AG04449 (cell line): ENCODE measurements at regions not wholly inside any gene's neighbourhood (a gene's known extent, or its start where the extent isn't known, plus 50 kb on each side); places are given as distances from the start of the nearest gene placed in this dataset.

ENCODE experiments used
- CTCF ChIA-PET: fragments of 350-600 bp; formaldehyde crosslinking; extraction: SDS; loops from one replicate; lab custom pipeline; 2021; ENCODE audit warnings: antibody characterized with exemption; lab: Yijun Ruan, JAX
- POLR2A ChIA-PET: fragments of 400-600, 350-600 bp; formaldehyde crosslinking; extraction: SDS; loops from one replicate; lab custom pipeline; 2020; ENCODE audit warnings: antibody characterized with exemption, inconsistent platforms; lab: Yijun Ruan, JAX
- DNase-seq: peaks from one replicate; pipeline ENCODE4 v3.0.0-alpha.2; 2010; ENCODE audit warnings: low read depth, low spot score
- H3K4me3 ChIP-seq: 2 replicates; pipeline ENCODE4 v1.5.1; 2011; ENCODE audit warnings: low read depth, mild to moderate bottlenecking, control low read depth, low read length
- TF ChIP-seq, protein P1 (sequence below): IDR thresholded peaks from one replicate; pipeline ENCODE4 v1.5.1; 2011; ENCODE audit warnings: mild to moderate bottlenecking, moderate library complexity, low read length, control low read depth, inconsistent platforms; ENCODE audit not compliant: insufficient read depth; ENCODE audit errors: missing control alignments

GRCh38 chr17:5661491-5662125, 77.3 kb upstream of the NLRP1 start:
- no peak overlapping the region for H3K4me3 ChIP-seq
- POLR2A ChIA-PET = no interaction called here
- CTCF ChIA-PET = interaction anchor here (1.2 kb wide), 1 partner anchor 72 kb away, joined by 3 read pairs; no protein-coding TSS in a partner anchor
- TF ChIP-seq, protein P1, sequence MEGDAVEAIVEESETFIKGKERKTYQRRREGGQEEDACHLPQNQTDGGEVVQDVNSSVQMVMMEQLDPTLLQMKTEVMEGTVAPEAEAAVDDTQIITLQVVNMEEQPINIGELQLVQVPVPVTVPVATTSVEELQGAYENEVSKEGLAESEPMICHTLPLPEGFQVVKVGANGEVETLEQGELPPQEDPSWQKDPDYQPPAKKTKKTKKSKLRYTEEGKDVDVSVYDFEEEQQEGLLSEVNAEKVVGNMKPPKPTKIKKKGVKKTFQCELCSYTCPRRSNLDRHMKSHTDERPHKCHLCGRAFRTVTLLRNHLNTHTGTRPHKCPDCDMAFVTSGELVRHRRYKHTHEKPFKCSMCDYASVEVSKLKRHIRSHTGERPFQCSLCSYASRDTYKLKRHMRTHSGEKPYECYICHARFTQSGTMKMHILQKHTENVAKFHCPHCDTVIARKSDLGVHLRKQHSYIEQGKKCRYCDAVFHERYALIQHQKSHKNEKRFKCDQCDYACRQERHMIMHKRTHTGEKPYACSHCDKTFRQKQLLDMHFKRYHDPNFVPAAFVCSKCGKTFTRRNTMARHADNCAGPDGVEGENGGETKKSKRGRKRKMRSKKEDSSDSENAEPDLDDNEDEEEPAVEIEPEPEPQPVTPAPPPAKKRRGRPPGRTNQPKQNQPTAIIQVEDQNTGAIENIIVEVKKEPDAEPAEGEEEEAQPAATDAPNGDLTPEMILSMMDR = no peak
- no peak for DNase-seq

GRCh38 chr17:5662409-5663085, 78.2 kb upstream of the NLRP1 start:
- CTCF ChIA-PET = no interaction called here
- POLR2A ChIA-PET = no interaction called here
- TF ChIP-seq, protein P1 = no peak

DNA sequence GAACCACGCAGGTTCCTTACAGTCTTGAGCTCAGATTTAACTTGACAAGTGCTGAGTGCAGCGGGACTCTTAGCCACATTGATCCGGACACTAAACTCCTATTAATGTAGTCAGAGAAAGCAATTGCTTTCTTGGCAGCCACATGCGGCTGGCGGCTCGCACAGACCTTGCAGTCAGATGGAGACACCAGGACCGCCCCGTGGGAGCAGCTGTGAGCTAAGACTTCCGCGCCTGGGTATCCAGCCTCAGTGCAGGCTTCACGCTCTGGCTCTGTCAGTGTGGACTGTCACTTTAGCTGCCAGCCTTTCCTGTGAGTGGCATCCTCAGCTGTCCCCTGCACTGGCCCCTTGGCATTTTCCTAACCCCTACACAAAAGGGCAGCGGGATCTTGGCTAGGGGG, 80.9 kb upstream of the NLRP1 start:
- TF ChIP-seq, protein P1 = no peak
- ChIA-PET CTCF (no interaction called here), POLR2A (no interaction called here)
- DNase-seq = no peak
- no peak overlapping the region for H3K4me3 ChIP-seq

More at GRCh38 chr17:5662409-5663085, 78.2 kb upstream of the NLRP1 start:
- H3K4me3 ChIP-seq = no peak overlapping the region
- no peak for DNase-seq

GRCh38 chr17:5667871-5668270, 83.6 kb upstream of the NLRP1 start:
- TF ChIP-seq, protein P1 = no peak
- DNase-seq = no peak
- ChIA-PET POLR2A (no interaction called here), CTCF (no interaction called here)
- H3K4me3 ChIP-seq = no peak overlapping the region

- TF ChIP-seq, protein P1 = no peak
- CTCF ChIA-PET = no interaction called here
- H3K4me3 ChIP-seq = no peak overlapping the region
- no peak for DNase-seq
- POLR2A ChIA-PET = no interaction called here
Observed at GRCh38 chr17:5668557-5669138, 84.3 kb upstream of the NLRP1 start.

DNA sequence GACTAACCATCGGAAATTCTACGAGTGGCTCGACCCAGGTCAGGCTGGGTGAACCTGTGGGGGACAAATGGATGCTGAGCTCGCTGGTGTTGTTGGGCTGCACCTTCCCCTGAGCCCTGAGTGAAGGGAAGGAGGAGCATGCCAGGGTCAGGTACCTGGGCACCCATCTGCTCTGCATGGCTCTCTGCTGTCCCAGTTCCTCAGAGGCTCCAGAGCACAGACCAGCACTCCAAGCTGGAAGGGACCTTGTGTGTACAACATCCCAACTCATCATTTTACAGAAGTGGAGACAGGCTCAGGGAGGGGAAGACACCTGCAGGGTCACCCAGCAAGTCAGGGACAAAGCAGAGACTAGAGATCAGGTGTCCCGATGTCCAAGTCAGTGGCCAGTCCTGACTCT, 84.9 kb upstream of the NLRP1 start:
- no peak overlapping the region for H3K4me3 ChIP-seq
- TF ChIP-seq, protein P1 = no peak
- no peak for DNase-seq
- ChIA-PET POLR2A (no interaction called here), CTCF (no interaction called here)
